HCT116 (cell line): ENCODE measurements at regions not wholly inside any gene's neighbourhood (a gene's known extent, or its start where the extent isn't known, plus 50 kb on each side); places are given as distances from the start of the nearest gene placed in this dataset.

Experiments
- ATAC-seq: fragments of 200-7000 bp; cut with Tn5 transposase; 2 replicates; pipeline ENCODE4 v1.9.1; 2020; ENCODE audit warnings: mild to moderate bottlenecking, moderate library complexity
- BruUV-seq: library from RNA; stranded (reverse); fragments of 400-500 nt; replicated peaks from 2 replicates; lab custom pipeline; 2021; lab: Mats Ljungman, UMichigan
- CTCF ChIA-PET: fragments of 300-600 bp; sonication (Branson Sonifier 250); formaldehyde crosslinking; loops from one replicate; lab custom pipeline; 2021; ENCODE audit warnings: antibody characterized with exemption; lab: Charles Lee
- POLR2A ChIA-PET: fragments of 300-600, 350-600 bp; sonication (Branson Sonifier 250); formaldehyde crosslinking; loops from one replicate; lab custom pipeline; 2021; ENCODE audit warnings: antibody characterized with exemption; lab: Charles Lee
- RAD21 ChIA-PET, 2 experiments: fragments of 300-600 bp; sonication (Branson Sonifier 250); formaldehyde crosslinking; loops; one replicate each; lab custom pipeline; 2023; ENCODE audit warnings: low total read pairs in 2 of 2; ENCODE audit not compliant: uncharacterized antibody in 2 of 2, unreplicated experiment in 2 of 2, low non-redundant PET in 1 of 2; lab: Charles Lee
- DNase-seq: peaks from one replicate; pipeline ENCODE4 v3.0.0-alpha.2; 2010; ENCODE audit warnings: low read depth, low spot score
- H2AFZ ChIP-seq: fragments of 200-600 bp; shearing (Covaris generic), sonication (generic); 2 replicates; pipeline ENCODE4 v1.6.1; 2017; ENCODE audit warnings: low read depth, mixed run types, mixed read lengths, antibody characterized with exemption, low read length; ENCODE audit not compliant: poor library complexity, severe bottlenecking
- H3K27ac ChIP-seq: 2 replicates; pipeline ENCODE4 v1.5.1; 2012; ENCODE audit warnings: low read depth, low read length
- H3K27me3 ChIP-seq: fragments of 200-600 bp; sonication (generic); 2 replicates; pipeline ENCODE4 v1.6.1; 2016; ENCODE audit warnings: mixed run types, low read length, mixed read lengths; ENCODE audit not compliant: insufficient read depth
- H3K36me3 ChIP-seq, 2 experiments: fragments of 200-500 bp in 1 of 2; fragments of 200-600 bp in 1 of 2; sonication (Bioruptor generic) in 1 of 2; sonication (generic) in 1 of 2; 2 replicates each; pipeline versions ENCODE4 v1.5.1 to v1.6.1; 2014 to 2016; ENCODE audit warnings: low read length in 2 of 2, inconsistent platforms in 1 of 2, mixed read lengths in 1 of 2, mixed run types in 1 of 2; ENCODE audit not compliant: insufficient read depth in 2 of 2, control insufficient read depth in 1 of 2
- H3K4me1 ChIP-seq, 2 experiments: fragments of 200-600 bp in 1 of 2; sonication (generic) in 1 of 2; 2 replicates each; pipeline versions ENCODE4 v1.5.1 to v1.6.1; 2012 to 2017; ENCODE audit warnings: low read length in 2 of 2, inconsistent platforms in 1 of 2, mild to moderate bottlenecking in 1 of 2, mixed read lengths in 1 of 2, mixed run types in 1 of 2, moderate library complexity in 1 of 2; ENCODE audit not compliant: insufficient read depth in 2 of 2, control insufficient read depth in 1 of 2
- H3K4me2 ChIP-seq: fragments of 200-600 bp; sonication (generic); 2 replicates; pipeline ENCODE4 v1.6.1; 2017; ENCODE audit warnings: mixed run types, low read length, mixed read lengths
- H3K4me3 ChIP-seq, 2 experiments: fragments of 200-600 bp in 1 of 2; sonication (generic) in 1 of 2; replicated peaks in 1 of 2; 2 replicates each; pipeline ENCODE4 v1.5.1; 2011 to 2016; ENCODE audit warnings: low read length in 2 of 2, control low read depth in 1 of 2, low read depth in 1 of 2, mild to moderate bottlenecking in 1 of 2, mixed read lengths in 1 of 2, mixed run types in 1 of 2
- H3K79me2 ChIP-seq: fragments of 200-600 bp; sonication (generic); 2 replicates; pipeline ENCODE4 v1.6.1; 2017; ENCODE audit warnings: mild to moderate bottlenecking, mixed run types, low read length, moderate library complexity, mixed read lengths; ENCODE audit not compliant: insufficient read depth
- H3K9ac ChIP-seq: fragments of 200-600 bp; sonication (generic); 2 replicates; pipeline ENCODE4 v1.6.1; 2016; ENCODE audit warnings: low read length, mixed read lengths
- H3K9me2 ChIP-seq: fragments of 200-600 bp; sonication (generic), shearing (Covaris generic); 2 replicates; pipeline ENCODE4 v1.6.1; 2017; ENCODE audit warnings: mixed run types, mild to moderate bottlenecking, moderate library complexity; ENCODE audit not compliant: insufficient read depth
- H3K9me3 ChIP-seq, 2 experiments: fragments of 200-500 bp in 1 of 2; fragments of 200-600 bp in 1 of 2; sonication (Bioruptor generic) in 1 of 2; sonication (generic) in 1 of 2; 2 replicates each; pipeline ENCODE4 v1.6.1; 2014 to 2017; ENCODE audit warnings: low read length in 2 of 2, mixed read lengths in 2 of 2, inconsistent platforms in 1 of 2, low read depth in 1 of 2, mild to moderate bottlenecking in 1 of 2, mixed run types in 1 of 2, moderate library complexity in 1 of 2; ENCODE audit not compliant: control insufficient read depth in 1 of 2, insufficient read depth in 1 of 2
- H4K20me1 ChIP-seq: fragments of 200-600 bp; sonication (generic), shearing (Covaris generic); 2 replicates; pipeline ENCODE4 v1.6.1; 2017; ENCODE audit warnings: mixed run types, mild to moderate bottlenecking, moderate library complexity; ENCODE audit not compliant: insufficient read depth
- CEBPB ChIP-seq: IDR thresholded peaks from 2 replicates; pipeline ENCODE4 v1.6.1; 2012; ENCODE audit warnings: low read depth
- CTCF ChIP-seq, 3 experiments: fragments of 200-600 bp in 1 of 3; sonication (generic) in 1 of 3; IDR thresholded peaks in 2 of 3; conservative IDR thresholded peaks in 1 of 3; 2 replicates each; pipeline ENCODE4 v1.5.1; 2012 to 2017; ENCODE audit warnings: low read depth in 2 of 3, low read length in 2 of 3, antibody characterized with exemption in 1 of 3, borderline replicate concordance in 1 of 3, control low read depth in 1 of 3, mild to moderate bottlenecking in 1 of 3, mixed read lengths in 1 of 3, mixed run types in 1 of 3, moderate library complexity in 1 of 3; ENCODE audit not compliant: insufficient read depth in 1 of 3
- EGR1 ChIP-seq: IDR thresholded peaks from 2 replicates; pipeline ENCODE4 v1.6.1; 2012; ENCODE audit warnings: low read depth
- ELF1 ChIP-seq: IDR thresholded peaks from 2 replicates; pipeline ENCODE4 v1.6.1; 2012; ENCODE audit warnings: low read depth, borderline replicate concordance
- EZH2 ChIP-seq: fragments of 200-600 bp; sonication (generic); IDR thresholded peaks from 2 replicates; pipeline ENCODE4 v1.6.1; 2017; ENCODE audit warnings: antibody characterized with exemption, mixed run types
- EZH2phosphoT487 ChIP-seq: fragments of 200-600 bp; IDR thresholded peaks from 2 replicates; pipeline ENCODE4 v1.6.1; 2018; ENCODE audit warnings: antibody characterized with exemption, borderline replicate concordance
- FOSL1 ChIP-seq: IDR thresholded peaks from 2 replicates; pipeline ENCODE4 v1.6.1; 2012; ENCODE audit warnings: low read depth
- JUND ChIP-seq: IDR thresholded peaks from 2 replicates; pipeline ENCODE4 v1.6.1; 2012
- MAX ChIP-seq: IDR thresholded peaks from 2 replicates; pipeline ENCODE4 v1.6.1; 2012
- POLR2A ChIP-seq: IDR thresholded peaks from 2 replicates; pipeline ENCODE4 v1.7.0; 2011; ENCODE audit warnings: borderline replicate concordance; ENCODE audit not compliant: insufficient read depth, insufficient read length; ENCODE audit errors: extremely low read depth
- POLR2AphosphoS5 ChIP-seq: IDR thresholded peaks from 2 replicates; pipeline ENCODE4 v1.6.1; 2011; ENCODE audit warnings: mild to moderate bottlenecking, low read depth, low read length, moderate library complexity
- REST ChIP-seq: IDR thresholded peaks from 2 replicates; pipeline ENCODE4 v1.6.1; 2012; ENCODE audit warnings: low read depth
- SIN3A ChIP-seq: IDR thresholded peaks from 2 replicates; pipeline ENCODE4 v1.6.1; 2012; ENCODE audit warnings: low read depth
- SP1 ChIP-seq: IDR thresholded peaks from 2 replicates; pipeline ENCODE4 v1.6.1; 2012; ENCODE audit warnings: low read depth
- TCF7L2 ChIP-seq: IDR thresholded peaks from 2 replicates; pipeline ENCODE4 v1.7.0; 2011; ENCODE audit warnings: borderline replicate concordance, inconsistent platforms; ENCODE audit not compliant: insufficient read depth, insufficient read length; ENCODE audit errors: extremely low read depth
- YY1 ChIP-seq: IDR thresholded peaks from 2 replicates; pipeline ENCODE4 v1.6.1; 2011; ENCODE audit warnings: low read length, low read depth, moderate library complexity, mild to moderate bottlenecking; ENCODE audit not compliant: insufficient replicate concordance; ENCODE audit errors: extremely low read depth
- ZBTB33 ChIP-seq: IDR thresholded peaks from 2 replicates; pipeline ENCODE4 v1.6.1; 2011; ENCODE audit warnings: mild to moderate bottlenecking, low read length, moderate library complexity; ENCODE audit not compliant: insufficient replicate concordance; ENCODE audit errors: extremely low read depth
- ZFX ChIP-seq: fragments of 450-650 bp; IDR thresholded peaks from 2 replicates; pipeline ENCODE4 v1.6.1; 2017
- ZNF274 ChIP-seq: fragments of 200-500 bp; sonication (Bioruptor generic); IDR thresholded peaks from 2 replicates; pipeline ENCODE4 v1.6.1; 2014; ENCODE audit warnings: mild to moderate bottlenecking, low read depth, low read length, inconsistent platforms
- intact Hi-C: fragments of 100-400 bp; cut with micrococcal nuclease; formaldehyde crosslinking; loops from 2 replicates; pipeline ENCODE4 v1.10.0; 2022

- no peak for TF ChIP-seq EZH2phosphoT487
- TF ChIP-seq CTCF (IDR thresholded peaks at IDR 0.05 in 2 of 3, conservative IDR thresholded peaks at IDR 0.05 in 1 of 3; ENCODE audit: borderline replicate concordance in 1 of 3, insufficient read depth in 1 of 3, low read depth in 2 of 3, low read length in 2 of 3) = no peak
- no peak for TF ChIP-seq YY1
- TF ChIP-seq TCF7L2 = no peak
- TF ChIP-seq ELF1 = no peak
- no peak for TF ChIP-seq POLR2A
- no peak for TF ChIP-seq POLR2AphosphoS5
- TF ChIP-seq EGR1 = no peak
- no peak for TF ChIP-seq ZBTB33
- TF ChIP-seq SIN3A = no peak
- TF ChIP-seq ZFX = no peak
- TF ChIP-seq ZNF274 = no peak
- no peak for TF ChIP-seq JUND
- TF ChIP-seq SP1 = no peak
- no peak for TF ChIP-seq EZH2
- TF ChIP-seq REST = no peak
- TF ChIP-seq MAX = no peak
- TF ChIP-seq FOSL1 = no peak
- TF ChIP-seq CEBPB = no peak
- Histone ChIP-seq H3K27ac (no peak overlapping the region), H3K9ac (no peak overlapping the region), H3K4me1 (no peaks in the 10 kb centered on the region), H3K9me3 (no peaks in the 10 kb centered on the region; a peak in 1 of 4 replicates), H3K4me2 (no peak overlapping the region), H3K36me3 (no peaks in the 10 kb centered on the region), H3K4me3 (no peak overlapping the region), H4K20me1 (no peaks in the 10 kb centered on the region), H3K27me3 (no peaks in the 10 kb centered on the region), H3K79me2 (no peaks in the 10 kb centered on the region), H2AFZ (no peak overlapping the region), H3K9me2 (no peaks in the 10 kb centered on the region)
- ChIA-PET RAD21 (no interaction called here), POLR2A (no interaction called here), CTCF (no interaction called here)
- BruUV-seq = no TSS peak
- DNase-seq (no peak), ATAC-seq (no peak)
- intact Hi-C loops = loop anchor here (5.0 to 10.0 kb wide), 2 partner anchors 77 to 200 kb away; partner anchors contain the start of gene KIF26B
These were observed 79.9 kb upstream of the KIF26B start for GRCh38 chr1:245074898-245075297.
